Testis (tissue), 2 donors: ENCODE measurements at regions not wholly inside any gene's neighbourhood (a gene's known extent, or its start where the extent isn't known, plus 50 kb on each side); places are given as distances from the start of the nearest gene placed in this dataset.

Source experiments
- DNase-seq: peaks from one replicate; pipeline ENCODE4 v3.0.0-alpha.2; 2019
- H3K27ac ChIP-seq, 2 donors: fragments of 200-600 bp; sonication (generic); one replicate each; pipeline ENCODE4 v1.5.1; 2019
- H3K27me3 ChIP-seq: fragments of 200-600 bp; sonication (generic); one replicate; pipeline ENCODE4 v1.5.1; 2019
- H3K36me3 ChIP-seq: fragments of 200-600 bp; sonication (generic); one replicate; pipeline ENCODE4 v1.5.1; 2017; ENCODE audit warnings: low read depth; ENCODE audit errors: missing control alignments
- H3K4me1 ChIP-seq: fragments of 200-600 bp; sonication (generic); one replicate; pipeline ENCODE4 v1.5.1; 2019
- H3K4me3 ChIP-seq, 2 donors: fragments of 200-600 bp; sonication (generic); one replicate each; pipeline ENCODE4 v1.5.1; 2017 to 2019
- H3K9me3 ChIP-seq: fragments of 200-600 bp; sonication (generic); one replicate; pipeline ENCODE4 v1.5.1; 2017
- CTCF ChIP-seq, 3 experiments: fragments of 450-650 bp in 2 of 3; fragments of 200-600 bp in 1 of 3; sonication (generic) in 1 of 3; IDR thresholded peaks; one replicate each; pipeline ENCODE4 v1.5.1; 2016 to 2019; ENCODE audit warnings: antibody characterized with exemption in 3 of 3, mild to moderate bottlenecking in 2 of 3, moderate library complexity in 1 of 3
- POLR2A ChIP-seq: fragments of 450-650 bp; IDR thresholded peaks from one replicate; pipeline ENCODE4 v1.6.1; 2017; ENCODE audit warnings: antibody characterized with exemption, mild to moderate bottlenecking, moderate library complexity
- WGBS, 2 donors: methylation state at CpG; one replicate each; pipeline ENCODE4 v1.1.5; 2018; 5-methylcytosine and 5-hydroxymethylcytosine counted together
- intact Hi-C: fragments of 100-400 bp; cut with DNase I; formaldehyde crosslinking; loops from one replicate; pipeline ENCODE4 v1.15.1; 2023; ENCODE audit warnings: low total_unique reads

- 42 to 58% methylated on average over 3 of the region's 3 CpGs for WGBS, 2 donors
- TF ChIP-seq CTCF (IDR thresholded peaks at IDR 0.05) (no peak), POLR2A (no peak)
- Histone ChIP-seq H3K27me3 (no peaks in the 10 kb centered on the region), H3K4me1 (no peaks in the 10 kb centered on the region), H3K9me3 (no peaks in the 10 kb centered on the region), H3K36me3 (no peaks in the 10 kb centered on the region), H3K27ac (no peak overlapping the region), H3K4me3 (no peak overlapping the region)
- intact Hi-C loops = no loop called here
- no peak for DNase-seq
Observed at GRCh38 chr5:107149243-107150005, 521.3 kb downstream of the EFNA5 start.

- TF ChIP-seq CTCF (IDR thresholded peaks at IDR 0.05) = no peak
- intact Hi-C loops = no loop called here
- H3K4me1 ChIP-seq = no peaks in the 10 kb centered on the region
- H3K9me3 ChIP-seq = no peaks in the 10 kb centered on the region
- H3K27me3 ChIP-seq = no peaks in the 10 kb centered on the region
- no peak for DNase-seq
- 57 to 66% methylated on average over 1 of the region's 1 CpG for WGBS, 2 donors
- H3K4me3 ChIP-seq = no peak overlapping the region
- H3K27ac ChIP-seq = no peak overlapping the region
- H3K36me3 ChIP-seq = no peaks in the 10 kb centered on the region
Observed at GRCh38 chr5:107147589-107147988, 523.1 kb downstream of the EFNA5 start.

- no peaks in the 10 kb centered on the region for H3K36me3 ChIP-seq
- no peaks in the 10 kb centered on the region for H3K9me3 ChIP-seq
- no peaks in the 10 kb centered on the region for H3K27me3 ChIP-seq
- DNase-seq = no peak
- H3K4me1 ChIP-seq = no peaks in the 10 kb centered on the region
- intact Hi-C loops = no loop called here
- 57 to 61% methylated on average over 4 of the region's 4 CpGs for WGBS, 2 donors
- TF ChIP-seq CTCF (IDR thresholded peaks at IDR 0.05) = no peak
- no peak for TF ChIP-seq POLR2A
- no peak overlapping the region for H3K4me3 ChIP-seq
- H3K27ac ChIP-seq = no peak overlapping the region
Observed at GRCh38 chr5:107146901-107147300, 523.8 kb downstream of the EFNA5 start.

- H3K27me3 ChIP-seq = no peaks in the 10 kb centered on the region
- TF ChIP-seq CTCF (IDR thresholded peaks at IDR 0.05) = no peak
- no peak for TF ChIP-seq POLR2A
- no peak overlapping the region for H3K4me3 ChIP-seq
- intact Hi-C loops = no loop called here
- 74 to 84% methylated on average over 2 of the region's 2 CpGs for WGBS, 2 donors
- no peaks in the 10 kb centered on the region for H3K36me3 ChIP-seq
- no peak for DNase-seq
- no peaks in the 10 kb centered on the region for H3K4me1 ChIP-seq
- no peaks in the 10 kb centered on the region for H3K9me3 ChIP-seq
- H3K27ac ChIP-seq = no peak overlapping the region
Observed at GRCh38 chr5:107135391-107135790, 535.3 kb downstream of the EFNA5 start.

- 84 to 95% methylated on average over 2 of the region's 2 CpGs for WGBS, 2 donors
- Histone ChIP-seq H3K27ac (no peak overlapping the region), H3K9me3 (no peaks in the 10 kb centered on the region), H3K4me3 (no peak overlapping the region), H3K27me3 (no peaks in the 10 kb centered on the region), H3K4me1 (no peaks in the 10 kb centered on the region), H3K36me3 (no peaks in the 10 kb centered on the region)
- intact Hi-C loops = no loop called here
- TF ChIP-seq POLR2A = no peak
- TF ChIP-seq CTCF (IDR thresholded peaks at IDR 0.05) = no peak
- no peak for DNase-seq
Observed at GRCh38 chr5:107134931-107135330, 535.8 kb downstream of the EFNA5 start.
